HL-60 (cell line): ENCODE measurements at regions not wholly inside any gene's neighbourhood (a gene's known extent, or its start where the extent isn't known, plus 50 kb on each side); places are given as distances from the start of the nearest gene placed in this dataset.

Source experiments
- DNase-seq, 2 experiments: peaks; one replicate each; pipeline ENCODE4 v3.0.0-alpha.2; 2010 to 2020; ENCODE audit warnings: low read depth in 1 of 2, low spot score in 1 of 2
- H3K27ac ChIP-seq: fragments of 250-450 bp; sonication (Bioruptor Pico); replicated peaks from 2 replicates; pipeline ENCODE4 v1.5.1; 2020; ENCODE audit warnings: mild to moderate bottlenecking, moderate library complexity
- H3K27me3 ChIP-seq: fragments of 250-450 bp; sonication (Bioruptor Pico); 2 replicates; pipeline ENCODE4 v1.5.1; 2021; ENCODE audit warnings: mild to moderate bottlenecking, moderate library complexity; ENCODE audit not compliant: insufficient read depth, poor library complexity, severe bottlenecking
- H3K4me3 ChIP-seq: replicated peaks from 2 replicates; pipeline ENCODE4 v1.5.1; 2011; ENCODE audit warnings: mild to moderate bottlenecking, control low read depth, low read length; ENCODE audit not compliant: insufficient read depth
- GABPA ChIP-seq: IDR thresholded peaks from 2 replicates; pipeline ENCODE4 v1.6.1; 2012; ENCODE audit warnings: low read depth
- POLR2AphosphoS5 ChIP-seq: IDR thresholded peaks from 2 replicates; pipeline ENCODE4 v1.6.1; 2012; ENCODE audit warnings: low read depth
- SPI1 ChIP-seq: IDR thresholded peaks from 2 replicates; pipeline ENCODE4 v1.6.1; 2012; ENCODE audit warnings: low read depth, mild to moderate bottlenecking, borderline replicate concordance
- TF ChIP-seq, protein P1 (sequence below): IDR thresholded peaks from 2 replicates; pipeline ENCODE4 v1.6.1; 2012; ENCODE audit warnings: low read depth; ENCODE audit not compliant: insufficient replicate concordance
- TF ChIP-seq, protein P2 (sequence below): IDR thresholded peaks from one replicate; pipeline ENCODE4 v1.5.1; 2011; ENCODE audit warnings: low read length, control low read depth, inconsistent platforms; ENCODE audit not compliant: insufficient read depth

DNA sequence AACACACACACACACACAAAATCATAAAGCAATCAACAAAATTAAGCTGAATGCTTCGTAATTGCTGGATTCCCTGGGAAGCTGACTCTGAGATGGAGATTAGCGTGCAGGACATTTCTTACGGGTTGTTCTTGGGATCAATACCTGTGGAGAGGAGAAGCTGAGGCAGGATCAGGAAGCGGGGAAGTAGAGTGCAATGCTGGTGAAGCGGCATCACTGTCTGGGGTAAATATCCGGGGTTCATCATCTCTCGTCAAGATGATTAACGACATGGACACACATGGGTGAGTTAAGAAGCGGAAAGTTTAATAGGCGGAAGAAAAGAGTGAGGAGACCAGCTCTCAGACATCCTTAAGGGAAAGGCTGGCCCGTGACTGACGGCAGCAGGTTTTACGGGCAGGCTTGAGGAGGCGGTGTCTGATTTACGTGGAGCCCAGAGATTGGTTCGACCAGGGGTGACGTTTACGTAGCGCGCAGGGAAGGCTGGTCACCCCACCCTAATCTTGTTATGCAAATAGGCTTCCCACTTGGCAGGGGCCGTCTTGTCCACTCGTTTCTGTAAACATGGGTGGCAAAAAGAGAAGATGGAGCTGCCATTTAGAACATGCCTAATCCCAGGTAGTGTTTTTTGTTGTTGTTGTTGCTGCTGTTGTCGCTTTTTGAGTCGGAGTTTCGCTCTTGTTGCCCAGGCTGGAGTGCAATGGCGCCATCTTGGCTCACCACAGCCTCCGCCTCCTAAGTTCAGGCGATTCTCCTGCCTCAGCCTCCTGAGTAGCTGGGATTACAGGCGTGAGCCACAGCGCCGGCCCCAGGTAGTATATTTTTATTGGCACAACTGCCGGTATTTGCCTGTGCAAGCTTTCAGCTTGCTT is 135.6 kb upstream of the KCNJ15 start:
- Histone ChIP-seq H3K27me3 (peaks cover 3% of the 10 kb centered on the region), H3K4me3 (no peak overlapping the region), H3K27ac (no peak overlapping the region)
- no peak for DNase-seq
- TF ChIP-seq, protein P1, sequence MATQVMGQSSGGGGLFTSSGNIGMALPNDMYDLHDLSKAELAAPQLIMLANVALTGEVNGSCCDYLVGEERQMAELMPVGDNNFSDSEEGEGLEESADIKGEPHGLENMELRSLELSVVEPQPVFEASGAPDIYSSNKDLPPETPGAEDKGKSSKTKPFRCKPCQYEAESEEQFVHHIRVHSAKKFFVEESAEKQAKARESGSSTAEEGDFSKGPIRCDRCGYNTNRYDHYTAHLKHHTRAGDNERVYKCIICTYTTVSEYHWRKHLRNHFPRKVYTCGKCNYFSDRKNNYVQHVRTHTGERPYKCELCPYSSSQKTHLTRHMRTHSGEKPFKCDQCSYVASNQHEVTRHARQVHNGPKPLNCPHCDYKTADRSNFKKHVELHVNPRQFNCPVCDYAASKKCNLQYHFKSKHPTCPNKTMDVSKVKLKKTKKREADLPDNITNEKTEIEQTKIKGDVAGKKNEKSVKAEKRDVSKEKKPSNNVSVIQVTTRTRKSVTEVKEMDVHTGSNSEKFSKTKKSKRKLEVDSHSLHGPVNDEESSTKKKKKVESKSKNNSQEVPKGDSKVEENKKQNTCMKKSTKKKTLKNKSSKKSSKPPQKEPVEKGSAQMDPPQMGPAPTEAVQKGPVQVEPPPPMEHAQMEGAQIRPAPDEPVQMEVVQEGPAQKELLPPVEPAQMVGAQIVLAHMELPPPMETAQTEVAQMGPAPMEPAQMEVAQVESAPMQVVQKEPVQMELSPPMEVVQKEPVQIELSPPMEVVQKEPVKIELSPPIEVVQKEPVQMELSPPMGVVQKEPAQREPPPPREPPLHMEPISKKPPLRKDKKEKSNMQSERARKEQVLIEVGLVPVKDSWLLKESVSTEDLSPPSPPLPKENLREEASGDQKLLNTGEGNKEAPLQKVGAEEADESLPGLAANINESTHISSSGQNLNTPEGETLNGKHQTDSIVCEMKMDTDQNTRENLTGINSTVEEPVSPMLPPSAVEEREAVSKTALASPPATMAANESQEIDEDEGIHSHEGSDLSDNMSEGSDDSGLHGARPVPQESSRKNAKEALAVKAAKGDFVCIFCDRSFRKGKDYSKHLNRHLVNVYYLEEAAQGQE = no peak
- no peak for TF ChIP-seq POLR2AphosphoS5
- TF ChIP-seq SPI1 = no peak
- TF ChIP-seq GABPA = no peak
- TF ChIP-seq, protein P2, sequence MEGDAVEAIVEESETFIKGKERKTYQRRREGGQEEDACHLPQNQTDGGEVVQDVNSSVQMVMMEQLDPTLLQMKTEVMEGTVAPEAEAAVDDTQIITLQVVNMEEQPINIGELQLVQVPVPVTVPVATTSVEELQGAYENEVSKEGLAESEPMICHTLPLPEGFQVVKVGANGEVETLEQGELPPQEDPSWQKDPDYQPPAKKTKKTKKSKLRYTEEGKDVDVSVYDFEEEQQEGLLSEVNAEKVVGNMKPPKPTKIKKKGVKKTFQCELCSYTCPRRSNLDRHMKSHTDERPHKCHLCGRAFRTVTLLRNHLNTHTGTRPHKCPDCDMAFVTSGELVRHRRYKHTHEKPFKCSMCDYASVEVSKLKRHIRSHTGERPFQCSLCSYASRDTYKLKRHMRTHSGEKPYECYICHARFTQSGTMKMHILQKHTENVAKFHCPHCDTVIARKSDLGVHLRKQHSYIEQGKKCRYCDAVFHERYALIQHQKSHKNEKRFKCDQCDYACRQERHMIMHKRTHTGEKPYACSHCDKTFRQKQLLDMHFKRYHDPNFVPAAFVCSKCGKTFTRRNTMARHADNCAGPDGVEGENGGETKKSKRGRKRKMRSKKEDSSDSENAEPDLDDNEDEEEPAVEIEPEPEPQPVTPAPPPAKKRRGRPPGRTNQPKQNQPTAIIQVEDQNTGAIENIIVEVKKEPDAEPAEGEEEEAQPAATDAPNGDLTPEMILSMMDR = no peak

DNA sequence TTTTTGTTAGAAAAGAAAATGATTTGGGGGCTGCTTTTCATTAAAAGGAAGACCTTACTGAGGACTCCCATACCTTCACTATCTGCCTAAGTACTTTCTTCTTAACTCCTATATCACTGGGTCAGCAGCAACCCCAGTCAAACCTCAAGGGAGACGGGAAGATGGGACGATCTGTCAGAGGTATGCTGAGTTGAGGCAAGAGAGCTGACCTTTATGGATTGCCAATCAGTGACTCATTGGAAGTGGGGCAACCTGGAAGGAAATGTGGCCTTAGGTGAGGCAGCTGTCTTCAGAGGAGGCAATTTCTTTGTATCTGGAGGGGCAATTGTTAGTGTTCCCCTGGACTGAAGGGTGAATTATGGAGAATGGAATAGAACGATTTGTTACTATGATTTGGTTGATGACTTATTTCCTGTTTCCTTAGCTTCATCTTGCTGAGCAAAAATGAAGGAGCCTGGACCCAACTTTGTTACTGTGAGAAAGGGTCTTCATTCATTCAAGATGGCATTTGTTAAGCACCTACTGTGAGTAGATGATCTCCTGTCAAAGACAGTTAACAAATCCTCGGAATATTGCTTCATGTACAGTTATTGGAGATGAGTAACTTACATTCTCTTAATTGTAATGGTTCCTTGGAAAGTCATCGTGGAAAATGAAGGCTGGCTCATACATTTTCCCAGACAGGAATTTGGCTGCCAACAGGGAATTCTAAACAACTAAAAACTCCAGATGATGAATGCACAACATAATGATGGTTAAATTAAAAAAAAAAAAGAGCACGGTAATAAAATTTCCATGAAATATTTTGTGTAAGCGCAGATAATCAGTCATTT is 134.7 kb upstream of the KCNJ15 start:
- TF ChIP-seq POLR2AphosphoS5 = no peak
- no peak for TF ChIP-seq SPI1
- TF ChIP-seq, protein P2 = no peak
- TF ChIP-seq GABPA = no peak
- TF ChIP-seq, protein P1 = no peak

DNA sequence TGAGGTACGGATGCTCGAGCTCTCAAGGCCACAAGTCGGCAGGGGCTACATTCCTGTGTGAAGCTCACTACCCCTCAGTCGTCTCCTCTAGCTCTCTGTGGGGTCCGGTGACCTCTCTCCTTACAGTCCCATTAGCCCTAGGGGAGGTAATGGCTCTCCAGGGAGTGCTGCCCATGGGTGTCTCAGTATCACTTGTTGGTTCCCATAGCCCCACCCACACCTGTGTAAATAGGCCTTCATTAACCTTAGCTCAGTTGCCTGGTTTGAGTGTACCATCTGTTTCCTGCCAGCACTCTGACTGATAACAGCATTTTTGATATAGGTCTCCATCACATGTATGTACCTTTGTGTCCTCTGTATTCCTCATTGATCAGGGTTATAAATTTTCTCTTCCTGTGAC is 133.2 kb upstream of the KCNJ15 start:
- TF ChIP-seq SPI1 = no peak
- TF ChIP-seq POLR2AphosphoS5 = no peak
- TF ChIP-seq, protein P1 = no peak
- TF ChIP-seq, protein P2 = no peak
- TF ChIP-seq GABPA = no peak
- H3K27me3 ChIP-seq = peaks cover 3% of the 10 kb centered on the region
- no peak for DNase-seq
- no peak overlapping the region for H3K27ac ChIP-seq
- no peak overlapping the region for H3K4me3 ChIP-seq

More for the DNA sequence above, 134.7 kb upstream of the KCNJ15 start:
- Histone ChIP-seq H3K4me3 (no peak overlapping the region), H3K27ac (no peak overlapping the region), H3K27me3 (peaks cover 3% of the 10 kb centered on the region)
- no peak for DNase-seq
